DND-41 (cell line): ENCODE measurements at regions not wholly inside any gene's neighbourhood (a gene's known extent, or its start where the extent isn't known, plus 50 kb on each side); places are given as distances from the start of the nearest gene placed in this dataset.

Experiments used
- ATAC-seq: fragments of 200-7000 bp; cut with Tn5 transposase; 3 replicates; pipeline ENCODE4 v1.9.1; 2021; ENCODE audit warnings: low read depth; ENCODE audit not compliant: insufficient read depth
- DNase-seq: peaks from one replicate; pipeline ENCODE4 v3.0.0-alpha.2; 2020
- H2AFZ ChIP-seq: 2 replicates; pipeline ENCODE4 v1.6.0; 2012; ENCODE audit warnings: low read depth, low read length
- H3K27ac ChIP-seq: 2 replicates; pipeline ENCODE4 v1.5.1; 2012; ENCODE audit warnings: low read length, inconsistent platforms
- H3K27me3 ChIP-seq: fragments of 200-600 bp; sonication (generic); 2 replicates; pipeline ENCODE4 v1.6.0; 2012; ENCODE audit warnings: low read length, mild to moderate bottlenecking, inconsistent platforms; ENCODE audit not compliant: insufficient read depth, poor library complexity
- H3K36me3 ChIP-seq: 2 replicates; pipeline ENCODE4 v1.5.1; 2012; ENCODE audit warnings: low read length, inconsistent platforms; ENCODE audit not compliant: insufficient read depth
- H3K4me1 ChIP-seq: 2 replicates; pipeline ENCODE4 v1.5.1; 2012; ENCODE audit warnings: mild to moderate bottlenecking, low read length; ENCODE audit not compliant: insufficient read depth
- H3K4me2 ChIP-seq: 2 replicates; pipeline ENCODE4 v1.6.0; 2012; ENCODE audit warnings: mild to moderate bottlenecking, moderate library complexity, low read length, inconsistent platforms; ENCODE audit not compliant: insufficient read depth
- H3K4me3 ChIP-seq, 2 experiments: fragments of 200-600 bp in 1 of 2; shearing (Covaris generic) in 1 of 2; 2 replicates each; pipeline ENCODE4 v1.5.1; 2012 to 2016; ENCODE audit warnings: inconsistent platforms in 2 of 2, low read length in 2 of 2, mild to moderate bottlenecking in 2 of 2, low read depth in 1 of 2, moderate library complexity in 1 of 2
- H3K79me2 ChIP-seq: 2 replicates; pipeline ENCODE4 v1.6.0; 2012; ENCODE audit warnings: low read length, inconsistent platforms; ENCODE audit not compliant: insufficient read depth
- H3K9ac ChIP-seq: 2 replicates; pipeline ENCODE4 v1.6.0; 2012; ENCODE audit warnings: low read depth, mild to moderate bottlenecking, inconsistent platforms, low read length, moderate library complexity
- H3K9me3 ChIP-seq: 2 replicates; pipeline ENCODE4 v1.5.1; 2012; ENCODE audit warnings: low read length, moderate library complexity, mild to moderate bottlenecking, inconsistent platforms; ENCODE audit not compliant: insufficient read depth, severe bottlenecking
- H4K20me1 ChIP-seq: 2 replicates; pipeline ENCODE4 v1.6.0; 2012; ENCODE audit warnings: low read length; ENCODE audit not compliant: insufficient read depth
- EZH2 ChIP-seq: IDR thresholded peaks from 3 replicates; pipeline ENCODE4 v1.6.1; 2012; ENCODE audit warnings: borderline replicate concordance, low read depth, mild to moderate bottlenecking, moderate library complexity, low read length, inconsistent platforms; ENCODE audit not compliant: severe bottlenecking
- TF ChIP-seq, protein P1 (sequence below): IDR thresholded peaks from 2 replicates; pipeline ENCODE4 v1.5.1; 2012; ENCODE audit warnings: borderline replicate concordance, low read length, moderate library complexity, mild to moderate bottlenecking; ENCODE audit not compliant: poor library complexity, severe bottlenecking; ENCODE audit errors: extremely low read depth

DNA sequence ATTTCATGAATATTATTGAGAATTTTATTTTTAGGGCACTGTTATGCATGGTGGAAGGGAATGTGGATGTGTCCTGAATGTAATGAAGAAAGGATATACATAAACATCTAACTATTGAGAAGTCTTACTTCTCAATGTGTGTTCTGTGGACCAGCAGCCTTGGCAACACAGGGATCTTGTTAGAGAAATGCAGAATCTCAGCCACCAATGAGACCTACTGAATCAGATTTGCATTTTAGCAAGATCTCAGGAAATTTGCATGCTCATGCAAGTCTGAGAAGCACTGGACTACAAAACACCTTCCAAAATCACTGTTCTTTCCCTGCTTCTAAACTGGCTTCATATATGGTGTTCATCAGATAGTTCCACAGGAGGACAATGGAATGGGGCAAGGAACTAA lies 139.7 kb upstream of the WDFY3 start:
- H3K79me2 ChIP-seq: no peaks in the 10 kb centered on the region
- H3K36me3 ChIP-seq: no peaks in the 10 kb centered on the region
- no peak overlapping the region for H2AFZ ChIP-seq
- ATAC-seq (no peak), DNase-seq (no peak)
- H4K20me1 ChIP-seq: no peaks in the 10 kb centered on the region
- no peaks in the 10 kb centered on the region for H3K27me3 ChIP-seq
- TF ChIP-seq EZH2: no peak
- TF ChIP-seq, protein P1, sequence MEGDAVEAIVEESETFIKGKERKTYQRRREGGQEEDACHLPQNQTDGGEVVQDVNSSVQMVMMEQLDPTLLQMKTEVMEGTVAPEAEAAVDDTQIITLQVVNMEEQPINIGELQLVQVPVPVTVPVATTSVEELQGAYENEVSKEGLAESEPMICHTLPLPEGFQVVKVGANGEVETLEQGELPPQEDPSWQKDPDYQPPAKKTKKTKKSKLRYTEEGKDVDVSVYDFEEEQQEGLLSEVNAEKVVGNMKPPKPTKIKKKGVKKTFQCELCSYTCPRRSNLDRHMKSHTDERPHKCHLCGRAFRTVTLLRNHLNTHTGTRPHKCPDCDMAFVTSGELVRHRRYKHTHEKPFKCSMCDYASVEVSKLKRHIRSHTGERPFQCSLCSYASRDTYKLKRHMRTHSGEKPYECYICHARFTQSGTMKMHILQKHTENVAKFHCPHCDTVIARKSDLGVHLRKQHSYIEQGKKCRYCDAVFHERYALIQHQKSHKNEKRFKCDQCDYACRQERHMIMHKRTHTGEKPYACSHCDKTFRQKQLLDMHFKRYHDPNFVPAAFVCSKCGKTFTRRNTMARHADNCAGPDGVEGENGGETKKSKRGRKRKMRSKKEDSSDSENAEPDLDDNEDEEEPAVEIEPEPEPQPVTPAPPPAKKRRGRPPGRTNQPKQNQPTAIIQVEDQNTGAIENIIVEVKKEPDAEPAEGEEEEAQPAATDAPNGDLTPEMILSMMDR: no peak
- H3K4me1 ChIP-seq: no peaks in the 10 kb centered on the region
- no peaks in the 10 kb centered on the region for H3K9me3 ChIP-seq
- no peak overlapping the region for H3K9ac ChIP-seq
- H3K4me2 ChIP-seq: no peak overlapping the region
- H3K27ac ChIP-seq: no peak overlapping the region
- H3K4me3 ChIP-seq: no peak overlapping the region

DNA sequence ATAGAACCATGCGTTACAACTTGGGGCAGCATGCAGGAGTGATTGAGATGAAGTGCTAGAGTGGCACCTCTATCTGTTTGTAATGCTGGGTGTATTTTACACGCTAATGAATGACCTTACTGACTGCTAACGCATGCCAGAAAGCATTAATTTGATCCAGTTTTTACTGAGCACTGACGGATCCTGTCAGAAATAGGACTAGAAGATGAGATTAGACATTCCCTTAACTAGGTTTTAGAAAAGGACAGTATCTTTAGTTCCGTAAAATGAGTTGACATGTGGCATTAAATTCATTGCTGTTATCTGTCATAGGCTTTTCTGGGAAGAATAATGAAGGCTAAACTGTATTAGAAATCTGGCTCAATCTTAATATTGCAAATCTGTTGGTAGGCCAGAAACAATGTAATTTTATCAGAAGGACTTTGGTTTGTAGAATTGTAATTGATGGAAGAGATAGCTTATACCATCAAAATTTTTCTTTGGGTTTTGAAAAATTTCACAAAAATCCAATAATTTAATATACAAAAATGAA lies 140.4 kb upstream of the WDFY3 start:
- ATAC-seq: no peak
- no peak for TF ChIP-seq EZH2
- TF ChIP-seq, protein P1: no peak
- Histone ChIP-seq H2AFZ (no peak overlapping the region), H3K9me3 (no peaks in the 10 kb centered on the region), H3K27me3 (no peaks in the 10 kb centered on the region), H3K4me1 (no peaks in the 10 kb centered on the region), H3K4me3 (no peak overlapping the region), H3K4me2 (no peak overlapping the region), H4K20me1 (no peaks in the 10 kb centered on the region), H3K79me2 (no peaks in the 10 kb centered on the region), H3K27ac (no peak overlapping the region), H3K36me3 (no peaks in the 10 kb centered on the region), H3K9ac (no peak overlapping the region)
- DNase-seq: no peak

- no peak overlapping the region for H3K27ac ChIP-seq
- H2AFZ ChIP-seq: no peak overlapping the region
- no peaks in the 10 kb centered on the region for H3K27me3 ChIP-seq
- H3K9ac ChIP-seq: no peak overlapping the region
- H4K20me1 ChIP-seq: no peaks in the 10 kb centered on the region
- H3K4me2 ChIP-seq: no peak overlapping the region
- no peak for TF ChIP-seq EZH2
- TF ChIP-seq, protein P1: no peak
- no peak overlapping the region for H3K4me3 ChIP-seq
- H3K9me3 ChIP-seq: no peaks in the 10 kb centered on the region
- DNase-seq (no peak), ATAC-seq (no peak)
- no peaks in the 10 kb centered on the region for H3K79me2 ChIP-seq
- H3K36me3 ChIP-seq: no peaks in the 10 kb centered on the region
- no peaks in the 10 kb centered on the region for H3K4me1 ChIP-seq
Observed at GRCh38 chr4:85107553-85107952, 141.1 kb upstream of the WDFY3 start.

DNA sequence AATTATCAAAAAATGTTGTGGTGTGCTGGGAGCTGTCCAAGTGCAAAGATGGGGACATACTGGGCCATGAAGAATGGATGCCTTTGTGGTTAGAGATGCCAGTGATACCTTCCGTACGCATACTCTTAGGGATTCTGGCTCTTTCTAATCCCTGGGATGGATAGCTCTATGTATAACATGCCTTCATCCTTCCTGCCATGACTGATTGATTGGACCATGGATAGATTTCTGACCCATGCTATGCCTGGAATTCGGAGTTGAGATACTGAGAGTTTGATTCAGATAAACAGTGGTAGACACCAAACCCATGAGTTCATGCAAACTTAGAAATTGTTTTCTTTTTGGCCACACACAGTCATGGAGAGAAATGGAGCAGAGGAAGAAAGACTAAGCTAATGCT lies 147.2 kb upstream of the WDFY3 start:
- H3K4me2 ChIP-seq: no peak overlapping the region
- no peak overlapping the region for H3K9ac ChIP-seq
- ATAC-seq (no peak), DNase-seq (no peak)
- no peaks in the 10 kb centered on the region for H3K36me3 ChIP-seq
- H3K27ac ChIP-seq: no peak overlapping the region
- no peak overlapping the region for H2AFZ ChIP-seq
- H3K4me3 ChIP-seq: no peak overlapping the region
- no peaks in the 10 kb centered on the region for H3K27me3 ChIP-seq
- TF ChIP-seq EZH2: no peak
- TF ChIP-seq, protein P1: no peak
- no peaks in the 10 kb centered on the region for H3K9me3 ChIP-seq
- H3K4me1 ChIP-seq: no peaks in the 10 kb centered on the region
- no peaks in the 10 kb centered on the region for H4K20me1 ChIP-seq
- H3K79me2 ChIP-seq: no peaks in the 10 kb centered on the region
